ENCODE measurements at regions not wholly inside any gene's neighbourhood (a gene's known extent, or its start where the extent isn't known, plus 50 kb on each side); places are given as distances from the start of the nearest gene placed in this dataset.
A peak's percentile ranks its signal among the peaks of the same experiment; 100 is the strongest.
"Not testable (repeated sequence)": the region's sequence is repeated elsewhere in the genome, so short reads cannot be mapped to it uniquely, and the experiment has no call there.

- peak; percentile 85 to 92 (median 92) for DNase-seq
These were observed 88.1 kb upstream of the RET start for GRCh38 chr10:42988517-42989395.

- no peak for DNase-seq
These were observed 87.4 kb upstream of the RET start for GRCh38 chr10:42989481-42989921.

GRCh38 chr10:42990016-42990720, 86.7 kb upstream of the RET start:
- no peak for DNase-seq

- no peak for DNase-seq
These were observed 86.0 kb upstream of the RET start for GRCh38 chr10:42990721-42991441.

- DNase-seq = no peak
These were observed 85.3 kb upstream of the RET start for GRCh38 chr10:42991442-42992098.

GRCh38 chr10:42992156-42992956, 84.5 kb upstream of the RET start:
- DNase-seq = no peak

GRCh38 chr10:42992957-42993390, 83.9 kb upstream of the RET start:
- no peak for DNase-seq

- DNase-seq = not testable (repeated sequence)
These were observed 82.0 kb upstream of the RET start for GRCh38 chr10:42994909-42995308.

- no peak for DNase-seq
These were observed 81.3 kb upstream of the RET start for GRCh38 chr10:42995537-42995936.

- DNase-seq = no peak
These were observed 80.3 kb upstream of the RET start for GRCh38 chr10:42996588-42996987.

- DNase-seq = no peak
These were observed 79.6 kb upstream of the RET start for GRCh38 chr10:42997151-42997848.

- no peak for DNase-seq
These were observed 79.1 kb upstream of the RET start for GRCh38 chr10:42997849-42998165.

- DNase-seq = no peak
These were observed 78.1 kb upstream of the RET start for GRCh38 chr10:42998481-42999384.

GRCh38 chr10:42999385-43000020, 77.4 kb upstream of the RET start:
- no peak for DNase-seq

GRCh38 chr10:43000021-43000411, 76.9 kb upstream of the RET start:
- no peak for DNase-seq

GRCh38 chr10:43000651-43001426, 76.0 kb upstream of the RET start:
- DNase-seq = peak; percentile 15 to 51 (median 32)

- DNase-seq = no peak
These were observed 75.5 kb upstream of the RET start for GRCh38 chr10:43001427-43001795.

- DNase-seq = no peak
These were observed 74.3 kb upstream of the RET start for GRCh38 chr10:43002596-43002995.

GRCh38 chr10:43006490-43006889, 70.4 kb upstream of the RET start:
- no peak for DNase-seq
